ENCODE measurements at regions not wholly inside any gene's neighbourhood (a gene's known extent, or its start where the extent isn't known, plus 50 kb on each side); places are given as distances from the start of the nearest gene placed in this dataset.

DNA sequence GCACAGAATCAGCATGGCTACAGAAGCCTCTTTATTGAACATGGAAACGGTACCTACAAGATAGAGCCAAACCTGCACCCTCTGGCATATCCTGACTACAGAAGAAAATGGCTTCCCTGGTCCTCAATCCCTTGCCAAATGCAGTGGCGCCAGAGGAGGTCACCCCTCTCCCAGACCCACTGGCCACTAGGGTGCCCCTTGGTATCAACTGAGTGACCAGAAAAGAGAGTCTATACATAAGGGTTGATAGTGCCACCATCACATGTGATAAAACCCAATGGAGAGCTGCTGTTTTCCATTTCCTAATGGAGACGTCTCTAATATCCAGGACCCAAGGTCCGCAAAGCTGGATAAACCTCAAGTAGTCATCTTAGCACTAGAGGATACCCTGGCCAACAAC, 52.7 kb upstream of the ALK start:
- no peak for DNase-seq (ENCODE audit: low read depth)
- TF ChIP-seq, protein P1, sequence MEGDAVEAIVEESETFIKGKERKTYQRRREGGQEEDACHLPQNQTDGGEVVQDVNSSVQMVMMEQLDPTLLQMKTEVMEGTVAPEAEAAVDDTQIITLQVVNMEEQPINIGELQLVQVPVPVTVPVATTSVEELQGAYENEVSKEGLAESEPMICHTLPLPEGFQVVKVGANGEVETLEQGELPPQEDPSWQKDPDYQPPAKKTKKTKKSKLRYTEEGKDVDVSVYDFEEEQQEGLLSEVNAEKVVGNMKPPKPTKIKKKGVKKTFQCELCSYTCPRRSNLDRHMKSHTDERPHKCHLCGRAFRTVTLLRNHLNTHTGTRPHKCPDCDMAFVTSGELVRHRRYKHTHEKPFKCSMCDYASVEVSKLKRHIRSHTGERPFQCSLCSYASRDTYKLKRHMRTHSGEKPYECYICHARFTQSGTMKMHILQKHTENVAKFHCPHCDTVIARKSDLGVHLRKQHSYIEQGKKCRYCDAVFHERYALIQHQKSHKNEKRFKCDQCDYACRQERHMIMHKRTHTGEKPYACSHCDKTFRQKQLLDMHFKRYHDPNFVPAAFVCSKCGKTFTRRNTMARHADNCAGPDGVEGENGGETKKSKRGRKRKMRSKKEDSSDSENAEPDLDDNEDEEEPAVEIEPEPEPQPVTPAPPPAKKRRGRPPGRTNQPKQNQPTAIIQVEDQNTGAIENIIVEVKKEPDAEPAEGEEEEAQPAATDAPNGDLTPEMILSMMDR (IDR thresholded peaks at IDR 0.05; ENCODE audit: low read depth, low read length, missing control alignments): no peak
- no peak overlapping the region for H3K4me3 ChIP-seq (ENCODE audit: low read depth, low read length)

DNA sequence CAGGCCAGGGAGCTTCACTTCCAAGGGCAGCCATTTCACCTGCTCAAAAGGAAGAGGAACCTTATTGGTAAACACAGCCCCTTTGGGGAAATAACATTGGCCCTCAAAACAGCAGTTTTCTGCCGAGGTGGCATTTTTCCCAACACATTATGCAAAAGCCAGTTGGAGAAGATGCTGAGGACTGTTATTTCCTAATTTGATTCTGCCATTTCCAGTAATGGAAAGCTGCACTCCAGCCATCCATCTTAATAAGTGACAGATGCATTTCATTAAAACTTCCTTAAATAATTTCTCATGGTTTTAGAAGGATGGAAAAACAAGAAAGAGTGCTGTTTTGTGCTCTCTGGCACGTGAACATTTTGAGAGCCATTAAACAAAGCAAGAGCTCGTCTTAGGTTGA, 55.9 kb upstream of the ALK start:
- no peak for DNase-seq (ENCODE audit: low read depth)
- no peak overlapping the region for H3K4me3 ChIP-seq (ENCODE audit: low read depth, low read length)
- TF ChIP-seq, protein P1 (IDR thresholded peaks at IDR 0.05; ENCODE audit: low read depth, low read length, missing control alignments): no peak

DNA sequence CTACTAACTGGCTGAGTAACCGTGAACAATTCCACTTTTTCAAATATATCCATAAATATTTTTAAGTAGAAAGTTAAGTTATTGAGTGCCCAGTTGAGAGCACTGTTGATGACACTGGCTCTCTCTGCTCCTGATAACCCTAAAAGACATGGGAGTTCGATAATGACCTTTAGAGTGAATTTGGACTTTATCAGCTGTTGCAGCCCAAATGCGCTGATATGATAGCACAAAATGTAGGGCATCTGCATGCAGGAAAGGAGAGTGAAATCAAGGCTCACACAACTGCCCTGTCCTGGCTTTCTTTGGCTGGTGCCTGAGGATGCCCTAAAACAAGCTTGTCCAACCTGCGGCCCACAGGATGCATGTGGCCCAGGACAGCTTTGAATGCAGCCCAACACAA, 60.0 kb upstream of the ALK start:
- no peak for DNase-seq (ENCODE audit: low read depth)
- TF ChIP-seq, protein P1 (IDR thresholded peaks at IDR 0.05; ENCODE audit: low read depth, low read length, missing control alignments): no peak
- H3K4me3 ChIP-seq (ENCODE audit: low read depth, low read length): no peak overlapping the region

DNA sequence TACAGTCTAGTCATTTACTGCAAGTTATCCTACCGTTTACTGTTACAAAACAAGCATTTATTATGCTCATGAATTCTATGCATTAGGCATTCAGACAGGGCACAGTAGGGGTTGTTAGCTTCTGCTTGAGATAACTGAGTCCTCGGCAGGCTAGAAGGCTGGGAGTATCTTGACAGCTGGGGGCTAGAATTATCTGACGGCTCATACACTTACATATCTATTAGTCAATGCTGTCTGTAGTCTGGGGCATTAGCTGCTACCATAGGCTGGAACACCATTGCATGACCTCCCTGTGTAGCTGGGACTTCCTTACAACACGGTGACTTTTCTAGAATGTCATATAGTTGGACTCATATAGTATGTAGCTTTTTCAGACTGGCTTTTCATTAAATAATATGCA, 61.9 kb upstream of the ALK start:
- TF ChIP-seq, protein P1 (IDR thresholded peaks at IDR 0.05; ENCODE audit: low read depth, low read length, missing control alignments): no peak
- H3K4me3 ChIP-seq (ENCODE audit: low read depth, low read length): no peak overlapping the region
- DNase-seq (ENCODE audit: low read depth): no peak

DNA sequence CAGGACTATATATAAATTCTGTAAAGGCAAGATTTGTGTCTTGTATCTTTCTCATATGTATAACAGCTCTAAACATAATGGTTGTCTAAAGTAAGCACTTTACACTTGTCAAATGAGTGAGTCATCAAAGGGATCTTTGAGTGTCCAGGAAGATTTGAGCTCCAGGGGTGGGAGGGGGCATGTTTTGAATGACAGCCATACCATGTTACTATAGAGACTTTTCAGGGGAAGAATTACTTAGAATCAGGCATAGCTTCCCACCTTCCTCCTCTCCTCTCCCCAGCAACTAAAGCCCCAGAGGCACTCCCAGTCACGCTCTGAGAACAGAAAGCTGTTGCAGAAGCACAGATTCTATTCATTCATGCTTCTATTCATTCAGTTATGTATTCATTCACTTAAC, 65.8 kb upstream of the ALK start:
- DNase-seq (ENCODE audit: low read depth): no peak
- H3K4me3 ChIP-seq (ENCODE audit: low read depth, low read length): no peak overlapping the region
- TF ChIP-seq, protein P1 (IDR thresholded peaks at IDR 0.05; ENCODE audit: low read depth, low read length, missing control alignments): no peak

DNA sequence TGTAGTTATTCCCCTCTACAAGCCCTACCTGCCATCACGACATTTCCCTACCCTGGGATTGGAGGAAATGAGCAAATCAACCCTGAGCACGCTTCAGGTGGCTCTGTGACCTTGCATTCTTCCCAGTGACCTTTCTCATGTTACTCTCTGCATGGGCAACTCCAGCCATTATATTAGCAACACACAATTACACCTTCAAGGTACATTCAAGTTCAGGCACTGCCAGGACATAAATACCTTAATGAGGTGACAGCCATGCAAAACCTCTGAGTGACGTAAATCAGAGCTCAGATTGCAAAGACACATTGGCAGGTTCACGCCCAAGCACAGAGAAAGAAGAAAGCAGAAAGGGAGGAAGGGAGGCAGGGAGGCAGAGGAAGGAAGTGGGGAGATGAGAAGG, 68.7 kb upstream of the ALK start:
- DNase-seq (ENCODE audit: low read depth): no peak
- TF ChIP-seq, protein P1 (IDR thresholded peaks at IDR 0.05; ENCODE audit: low read depth, low read length, missing control alignments): no peak
- no peak overlapping the region for H3K4me3 ChIP-seq (ENCODE audit: low read depth, low read length)

DNA sequence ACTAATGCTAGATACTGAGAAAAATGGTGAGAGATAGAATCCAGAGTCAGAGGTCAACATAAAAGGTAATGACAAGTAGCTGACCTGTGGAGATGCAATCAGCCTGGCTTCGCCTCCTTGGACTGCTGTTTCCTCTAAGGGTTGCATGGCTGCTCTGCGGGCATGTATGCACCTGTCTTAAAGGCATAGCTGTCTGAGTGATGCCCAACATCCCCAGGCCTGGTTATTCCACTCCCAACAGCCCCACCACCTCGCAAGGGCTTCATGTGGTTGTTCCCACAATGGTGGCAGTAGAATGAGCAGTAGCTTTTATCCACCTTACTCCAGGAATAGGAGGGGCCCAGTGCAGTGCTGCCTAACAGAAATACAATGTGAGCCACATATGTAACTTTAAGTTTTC, 69.7 kb upstream of the ALK start:
- DNase-seq (ENCODE audit: low read depth): no peak
- H3K4me3 ChIP-seq (ENCODE audit: low read depth, low read length): no peak overlapping the region
- TF ChIP-seq, protein P1 (IDR thresholded peaks at IDR 0.05; ENCODE audit: low read depth, low read length, missing control alignments): no peak
